ENCODE measurements at regions not wholly inside any gene's neighbourhood (a gene's known extent, or its start where the extent isn't known, plus 50 kb on each side); places are given as distances from the start of the nearest gene placed in this dataset.

DNA sequence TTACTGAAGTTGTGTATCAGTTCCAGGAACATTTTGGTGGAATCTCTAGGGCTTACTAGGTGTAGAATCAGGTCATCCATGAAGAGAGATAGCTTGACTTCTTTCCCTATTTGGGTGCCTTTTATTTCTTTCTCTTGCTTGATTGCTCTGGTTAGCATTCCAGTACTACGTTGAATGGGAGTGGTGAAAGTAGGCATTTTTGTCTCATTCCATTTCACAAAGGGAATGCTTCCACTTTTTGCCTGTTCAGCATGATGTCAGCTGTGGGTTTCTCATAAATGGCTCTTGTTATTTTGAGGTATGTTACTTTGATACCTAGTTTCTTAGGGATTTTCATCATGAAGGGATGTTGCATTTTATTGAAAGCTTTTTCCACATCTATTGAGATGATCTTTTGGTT lies 195.3 kb downstream of the MOXD1 start:
- Histone ChIP-seq H3K36me3 (replicated peaks in 1 of 2; ENCODE audit: control insufficient read depth in 1 of 2, insufficient read depth in 2 of 2, low read length in 1 of 2) (no peaks in the 10 kb centered on the region), H3K27ac (ENCODE audit: low read depth in 2 of 2, low read length in 1 of 2) (no peak overlapping the region), H3K4me2 (no peak overlapping the region), H3K79me2 (ENCODE audit: insufficient read depth) (no peaks in the 10 kb centered on the region), H3K27me3 (ENCODE audit: insufficient read depth) (no peaks in the 10 kb centered on the region), H3K4me3 (ENCODE audit: low read depth in 2 of 2, low read length in 1 of 2) (no peak overlapping the region), H2AFZ (ENCODE audit: low read depth) (no peak overlapping the region), H4K20me1 (ENCODE audit: insufficient read depth) (no peaks in the 10 kb centered on the region), H3K9me3 (no peaks in the 10 kb centered on the region; the same call in 1 of the 2 replicates), H3F3A (replicated peaks; ENCODE audit: insufficient read depth) (no peaks in the 10 kb centered on the region), H3K9me2 (no peaks in the 10 kb centered on the region), H3K9ac (no peak overlapping the region), H3K4me1 (ENCODE audit: control insufficient read depth in 1 of 2, insufficient read depth in 2 of 2, low read depth in 1 of 2, low read length in 1 of 2) (no peaks in the 10 kb centered on the region)
- ChIA-PET CTCF (interaction anchor here (1.3 to 1.8 kb wide), 2 partner anchors 12 to 291 kb away, joined by 3 to 5 read pairs; no protein-coding TSS in a partner anchor), POLR2A (no interaction called here)
- DNase-seq, result no peak
- TF ChIP-seq, protein P1, sequence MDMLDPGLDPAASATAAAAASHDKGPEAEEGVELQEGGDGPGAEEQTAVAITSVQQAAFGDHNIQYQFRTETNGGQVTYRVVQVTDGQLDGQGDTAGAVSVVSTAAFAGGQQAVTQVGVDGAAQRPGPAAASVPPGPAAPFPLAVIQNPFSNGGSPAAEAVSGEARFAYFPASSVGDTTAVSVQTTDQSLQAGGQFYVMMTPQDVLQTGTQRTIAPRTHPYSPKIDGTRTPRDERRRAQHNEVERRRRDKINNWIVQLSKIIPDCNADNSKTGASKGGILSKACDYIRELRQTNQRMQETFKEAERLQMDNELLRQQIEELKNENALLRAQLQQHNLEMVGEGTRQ (IDR thresholded peaks at IDR 0.05; ENCODE audit: borderline replicate concordance, low read depth, low read length), result no peak
- TF ChIP-seq MXI1 (IDR thresholded peaks at IDR 0.05; ENCODE audit: low read depth, low read length) (no peak), FOSL2 (IDR thresholded peaks at IDR 0.05; ENCODE audit: borderline replicate concordance, low read depth) (no peak), EP300 (IDR thresholded peaks at IDR 0.05; ENCODE audit: borderline replicate concordance in 1 of 2, low read depth in 1 of 2, low read length in 1 of 2) (no peak), TAF1 (IDR thresholded peaks at IDR 0.05; ENCODE audit: borderline replicate concordance, low read depth, low read length) (no peak), CHD2 (IDR thresholded peaks at IDR 0.05; ENCODE audit: low read length, partially characterized antibody) (no peak), MEF2A (IDR thresholded peaks at IDR 0.05; ENCODE audit: borderline replicate concordance, low read depth) (no peak)
- TF ChIP-seq, protein P2, sequence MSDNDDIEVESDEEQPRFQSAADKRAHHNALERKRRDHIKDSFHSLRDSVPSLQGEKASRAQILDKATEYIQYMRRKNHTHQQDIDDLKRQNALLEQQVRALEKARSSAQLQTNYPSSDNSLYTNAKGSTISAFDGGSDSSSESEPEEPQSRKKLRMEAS (IDR thresholded peaks at IDR 0.05; ENCODE audit: low read depth), result no peak
- TF ChIP-seq, protein P3, sequence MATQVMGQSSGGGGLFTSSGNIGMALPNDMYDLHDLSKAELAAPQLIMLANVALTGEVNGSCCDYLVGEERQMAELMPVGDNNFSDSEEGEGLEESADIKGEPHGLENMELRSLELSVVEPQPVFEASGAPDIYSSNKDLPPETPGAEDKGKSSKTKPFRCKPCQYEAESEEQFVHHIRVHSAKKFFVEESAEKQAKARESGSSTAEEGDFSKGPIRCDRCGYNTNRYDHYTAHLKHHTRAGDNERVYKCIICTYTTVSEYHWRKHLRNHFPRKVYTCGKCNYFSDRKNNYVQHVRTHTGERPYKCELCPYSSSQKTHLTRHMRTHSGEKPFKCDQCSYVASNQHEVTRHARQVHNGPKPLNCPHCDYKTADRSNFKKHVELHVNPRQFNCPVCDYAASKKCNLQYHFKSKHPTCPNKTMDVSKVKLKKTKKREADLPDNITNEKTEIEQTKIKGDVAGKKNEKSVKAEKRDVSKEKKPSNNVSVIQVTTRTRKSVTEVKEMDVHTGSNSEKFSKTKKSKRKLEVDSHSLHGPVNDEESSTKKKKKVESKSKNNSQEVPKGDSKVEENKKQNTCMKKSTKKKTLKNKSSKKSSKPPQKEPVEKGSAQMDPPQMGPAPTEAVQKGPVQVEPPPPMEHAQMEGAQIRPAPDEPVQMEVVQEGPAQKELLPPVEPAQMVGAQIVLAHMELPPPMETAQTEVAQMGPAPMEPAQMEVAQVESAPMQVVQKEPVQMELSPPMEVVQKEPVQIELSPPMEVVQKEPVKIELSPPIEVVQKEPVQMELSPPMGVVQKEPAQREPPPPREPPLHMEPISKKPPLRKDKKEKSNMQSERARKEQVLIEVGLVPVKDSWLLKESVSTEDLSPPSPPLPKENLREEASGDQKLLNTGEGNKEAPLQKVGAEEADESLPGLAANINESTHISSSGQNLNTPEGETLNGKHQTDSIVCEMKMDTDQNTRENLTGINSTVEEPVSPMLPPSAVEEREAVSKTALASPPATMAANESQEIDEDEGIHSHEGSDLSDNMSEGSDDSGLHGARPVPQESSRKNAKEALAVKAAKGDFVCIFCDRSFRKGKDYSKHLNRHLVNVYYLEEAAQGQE (IDR thresholded peaks at IDR 0.05; ENCODE audit: low read depth, low read length), result no peak
- TF ChIP-seq, protein P4, sequence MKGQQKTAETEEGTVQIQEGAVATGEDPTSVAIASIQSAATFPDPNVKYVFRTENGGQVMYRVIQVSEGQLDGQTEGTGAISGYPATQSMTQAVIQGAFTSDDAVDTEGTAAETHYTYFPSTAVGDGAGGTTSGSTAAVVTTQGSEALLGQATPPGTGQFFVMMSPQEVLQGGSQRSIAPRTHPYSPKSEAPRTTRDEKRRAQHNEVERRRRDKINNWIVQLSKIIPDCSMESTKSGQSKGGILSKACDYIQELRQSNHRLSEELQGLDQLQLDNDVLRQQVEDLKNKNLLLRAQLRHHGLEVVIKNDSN (IDR thresholded peaks at IDR 0.05; ENCODE audit: borderline replicate concordance, low read depth), result no peak
- TF ChIP-seq, protein P5, sequence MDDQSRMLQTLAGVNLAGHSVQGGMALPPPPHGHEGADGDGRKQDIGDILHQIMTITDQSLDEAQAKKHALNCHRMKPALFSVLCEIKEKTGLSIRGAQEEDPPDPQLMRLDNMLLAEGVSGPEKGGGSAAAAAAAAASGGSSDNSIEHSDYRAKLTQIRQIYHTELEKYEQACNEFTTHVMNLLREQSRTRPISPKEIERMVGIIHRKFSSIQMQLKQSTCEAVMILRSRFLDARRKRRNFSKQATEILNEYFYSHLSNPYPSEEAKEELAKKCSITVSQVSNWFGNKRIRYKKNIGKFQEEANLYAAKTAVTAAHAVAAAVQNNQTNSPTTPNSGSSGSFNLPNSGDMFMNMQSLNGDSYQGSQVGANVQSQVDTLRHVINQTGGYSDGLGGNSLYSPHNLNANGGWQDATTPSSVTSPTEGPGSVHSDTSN (IDR thresholded peaks at IDR 0.05), result no peak
- TF ChIP-seq, protein P6, sequence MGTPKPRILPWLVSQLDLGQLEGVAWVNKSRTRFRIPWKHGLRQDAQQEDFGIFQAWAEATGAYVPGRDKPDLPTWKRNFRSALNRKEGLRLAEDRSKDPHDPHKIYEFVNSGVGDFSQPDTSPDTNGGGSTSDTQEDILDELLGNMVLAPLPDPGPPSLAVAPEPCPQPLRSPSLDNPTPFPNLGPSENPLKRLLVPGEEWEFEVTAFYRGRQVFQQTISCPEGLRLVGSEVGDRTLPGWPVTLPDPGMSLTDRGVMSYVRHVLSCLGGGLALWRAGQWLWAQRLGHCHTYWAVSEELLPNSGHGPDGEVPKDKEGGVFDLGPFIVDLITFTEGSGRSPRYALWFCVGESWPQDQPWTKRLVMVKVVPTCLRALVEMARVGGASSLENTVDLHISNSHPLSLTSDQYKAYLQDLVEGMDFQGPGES (IDR thresholded peaks at IDR 0.05; ENCODE audit: low read depth, low read length), result no peak
- TF ChIP-seq, protein P7, sequence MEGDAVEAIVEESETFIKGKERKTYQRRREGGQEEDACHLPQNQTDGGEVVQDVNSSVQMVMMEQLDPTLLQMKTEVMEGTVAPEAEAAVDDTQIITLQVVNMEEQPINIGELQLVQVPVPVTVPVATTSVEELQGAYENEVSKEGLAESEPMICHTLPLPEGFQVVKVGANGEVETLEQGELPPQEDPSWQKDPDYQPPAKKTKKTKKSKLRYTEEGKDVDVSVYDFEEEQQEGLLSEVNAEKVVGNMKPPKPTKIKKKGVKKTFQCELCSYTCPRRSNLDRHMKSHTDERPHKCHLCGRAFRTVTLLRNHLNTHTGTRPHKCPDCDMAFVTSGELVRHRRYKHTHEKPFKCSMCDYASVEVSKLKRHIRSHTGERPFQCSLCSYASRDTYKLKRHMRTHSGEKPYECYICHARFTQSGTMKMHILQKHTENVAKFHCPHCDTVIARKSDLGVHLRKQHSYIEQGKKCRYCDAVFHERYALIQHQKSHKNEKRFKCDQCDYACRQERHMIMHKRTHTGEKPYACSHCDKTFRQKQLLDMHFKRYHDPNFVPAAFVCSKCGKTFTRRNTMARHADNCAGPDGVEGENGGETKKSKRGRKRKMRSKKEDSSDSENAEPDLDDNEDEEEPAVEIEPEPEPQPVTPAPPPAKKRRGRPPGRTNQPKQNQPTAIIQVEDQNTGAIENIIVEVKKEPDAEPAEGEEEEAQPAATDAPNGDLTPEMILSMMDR (IDR thresholded peaks at IDR 0.05), result no peak
- TF ChIP-seq, protein P8, sequence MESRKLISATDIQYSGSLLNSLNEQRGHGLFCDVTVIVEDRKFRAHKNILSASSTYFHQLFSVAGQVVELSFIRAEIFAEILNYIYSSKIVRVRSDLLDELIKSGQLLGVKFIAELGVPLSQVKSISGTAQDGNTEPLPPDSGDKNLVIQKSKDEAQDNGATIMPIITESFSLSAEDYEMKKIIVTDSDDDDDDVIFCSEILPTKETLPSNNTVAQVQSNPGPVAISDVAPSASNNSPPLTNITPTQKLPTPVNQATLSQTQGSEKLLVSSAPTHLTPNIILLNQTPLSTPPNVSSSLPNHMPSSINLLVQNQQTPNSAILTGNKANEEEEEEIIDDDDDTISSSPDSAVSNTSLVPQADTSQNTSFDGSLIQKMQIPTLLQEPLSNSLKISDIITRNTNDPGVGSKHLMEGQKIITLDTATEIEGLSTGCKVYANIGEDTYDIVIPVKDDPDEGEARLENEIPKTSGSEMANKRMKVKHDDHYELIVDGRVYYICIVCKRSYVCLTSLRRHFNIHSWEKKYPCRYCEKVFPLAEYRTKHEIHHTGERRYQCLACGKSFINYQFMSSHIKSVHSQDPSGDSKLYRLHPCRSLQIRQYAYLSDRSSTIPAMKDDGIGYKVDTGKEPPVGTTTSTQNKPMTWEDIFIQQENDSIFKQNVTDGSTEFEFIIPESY (IDR thresholded peaks at IDR 0.05; ENCODE audit: borderline replicate concordance, low read depth), result no peak
- 22% methylated on average over 1 of the region's 1 CpG for WGBS (ENCODE audit: low lambda C conversion rate)

Data from SK-N-SH (cell line).